ENCODE measurements at regions not wholly inside any gene's neighbourhood (a gene's known extent, or its start where the extent isn't known, plus 50 kb on each side); places are given as distances from the start of the nearest gene placed in this dataset.

DNA sequence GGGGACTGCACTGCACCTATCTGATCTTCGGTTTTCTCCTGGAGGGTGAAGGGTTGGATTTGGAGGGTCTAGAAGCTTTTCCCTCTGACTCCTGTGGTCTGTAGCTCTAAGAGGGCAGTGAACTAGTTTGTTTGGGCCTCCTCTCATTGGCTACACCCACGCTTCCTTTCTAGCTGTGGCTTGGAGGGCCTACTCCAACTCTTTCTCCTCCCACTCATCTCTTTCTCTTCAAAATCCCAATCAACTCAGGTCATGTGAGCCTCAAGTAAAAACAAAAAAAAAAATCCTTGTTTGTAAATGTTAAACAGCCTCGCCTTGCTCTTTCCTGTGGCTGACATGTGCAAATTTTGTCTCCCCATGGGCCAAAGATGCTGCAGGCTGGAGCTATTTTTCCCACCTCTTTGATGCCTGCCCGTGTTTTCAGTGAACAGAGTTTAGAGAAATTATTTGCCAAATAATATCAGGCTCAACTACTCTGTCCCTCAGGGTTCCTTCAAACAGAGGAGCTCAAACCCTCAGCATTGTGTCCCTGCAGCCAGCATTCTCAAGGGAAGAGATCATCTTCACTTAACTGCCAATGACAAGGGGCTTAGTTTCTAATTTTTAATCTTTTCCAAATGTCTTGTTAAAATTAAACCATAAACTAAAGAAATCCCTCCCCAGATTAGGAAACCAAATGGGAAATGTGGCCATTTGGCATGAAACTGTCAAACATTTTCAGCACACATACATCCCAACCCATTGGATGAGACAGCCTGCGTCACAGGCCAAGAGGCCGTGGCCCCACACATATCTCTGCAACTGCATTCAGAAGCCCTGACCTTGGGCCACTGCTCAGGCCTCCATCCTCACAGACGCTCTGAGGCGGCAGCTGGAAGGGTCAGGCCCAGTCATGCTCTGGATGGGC is 114.8 kb upstream of the THBS1 start:
- intact Hi-C loops (cut with DNase I), result no loop called here
- peaks cover 3% of the 10 kb centered on the region for H3K4me1 ChIP-seq (ENCODE audit: control insufficient read depth, insufficient read depth, low read length)
- H3K27me3 ChIP-seq (ENCODE audit: control insufficient read depth, insufficient read depth), result no peaks in the 10 kb centered on the region
- H3K27ac ChIP-seq (ENCODE audit: low read length), result peak overlapping the region; percentile 42
- DNase-seq (peak; percentile 81 to 91 (median 88)), ATAC-seq (peak; percentile 87 to 92)
- WGBS, result 73% methylated on average over 8 of the region's 8 CpGs
- no peaks in the 10 kb centered on the region for H3K9me3 ChIP-seq (ENCODE audit: control insufficient read depth, low read length)
- no peak overlapping the region for H3K4me3 ChIP-seq (ENCODE audit: low read length)

DNA sequence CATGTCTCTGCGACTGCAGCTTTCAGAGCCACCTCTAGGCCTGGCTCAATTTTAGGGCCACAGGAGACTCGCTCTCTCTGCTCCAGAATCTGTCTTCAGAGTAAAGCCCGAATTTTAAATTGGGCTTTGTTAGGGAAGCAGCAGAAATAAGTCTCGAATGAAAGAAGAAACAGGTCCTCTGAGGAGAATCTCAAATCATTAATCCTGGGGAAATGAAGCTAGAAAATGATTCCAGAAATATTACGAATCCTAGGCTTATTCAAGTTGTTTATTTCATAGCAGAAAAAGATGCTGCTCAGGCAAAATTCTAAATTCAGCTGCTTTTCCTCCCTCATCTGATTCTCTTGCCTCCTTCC is 114.2 kb upstream of the THBS1 start:
- intact Hi-C loops (cut with DNase I), result no loop called here
- Histone ChIP-seq H3K27ac (ENCODE audit: low read length) (no peak overlapping the region), H3K9me3 (ENCODE audit: control insufficient read depth, low read length) (no peaks in the 10 kb centered on the region), H3K4me1 (ENCODE audit: control insufficient read depth, insufficient read depth, low read length) (peaks cover 3% of the 10 kb centered on the region), H3K4me3 (ENCODE audit: low read length) (no peak overlapping the region), H3K27me3 (ENCODE audit: control insufficient read depth, insufficient read depth) (no peaks in the 10 kb centered on the region)
- ATAC-seq (no peak), DNase-seq (no peak)
- 62% methylated on average over 5 of the region's 5 CpGs for WGBS

DNA sequence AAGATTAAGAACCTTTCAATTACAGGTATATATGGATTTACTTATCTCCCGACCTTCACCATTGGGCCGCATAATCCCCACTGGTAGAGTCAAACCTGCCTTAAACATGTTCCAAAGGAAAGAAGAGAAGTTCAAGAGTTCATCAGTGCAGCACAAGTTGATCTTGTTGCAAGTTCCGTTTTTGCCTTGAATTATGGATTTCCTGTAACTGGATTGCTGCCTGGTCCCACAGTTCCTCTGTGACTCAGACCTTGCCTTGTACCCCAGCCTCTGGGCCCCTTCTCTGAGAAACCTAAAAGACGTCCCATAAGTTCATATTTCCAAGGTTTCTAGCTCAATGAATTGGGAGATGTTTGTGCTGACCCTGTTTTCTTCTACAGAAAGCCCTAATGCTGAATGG is 112.5 kb upstream of the THBS1 start:
- no peaks in the 10 kb centered on the region for H3K27me3 ChIP-seq (ENCODE audit: control insufficient read depth, insufficient read depth)
- H3K4me1 ChIP-seq (ENCODE audit: control insufficient read depth, insufficient read depth, low read length), result no peaks in the 10 kb centered on the region
- ATAC-seq (no peak), DNase-seq (no peak)
- intact Hi-C loops (cut with DNase I), result no loop called here
- no peak overlapping the region for H3K4me3 ChIP-seq (ENCODE audit: low read length)
- WGBS, result 68% methylated on average over 4 of the region's 4 CpGs
- H3K9me3 ChIP-seq (ENCODE audit: control insufficient read depth, low read length), result no peaks in the 10 kb centered on the region
- no peak overlapping the region for H3K27ac ChIP-seq (ENCODE audit: low read length)

DNA sequence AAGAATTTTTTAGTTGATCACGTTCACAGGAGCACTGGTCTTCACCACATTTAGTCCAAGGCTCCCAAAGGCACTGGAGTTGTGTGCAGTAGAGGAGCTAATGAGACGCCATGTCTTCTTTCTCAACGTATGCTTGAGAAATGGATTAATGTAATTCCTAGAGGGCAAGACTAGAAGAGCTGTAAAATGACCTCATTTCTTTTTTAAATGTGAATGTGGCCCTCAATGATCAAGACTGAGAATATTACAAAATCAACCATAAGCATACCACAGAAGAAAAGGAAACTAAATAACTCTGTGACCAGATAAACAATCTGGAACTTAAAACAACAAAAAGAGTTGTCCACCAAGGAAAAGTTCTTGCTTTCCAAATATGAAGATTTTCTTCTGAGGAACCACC is 112.1 kb upstream of the THBS1 start:
- ATAC-seq, result no peak
- Histone ChIP-seq H3K4me3 (ENCODE audit: low read length) (no peak overlapping the region), H3K4me1 (ENCODE audit: control insufficient read depth, insufficient read depth, low read length) (no peaks in the 10 kb centered on the region), H3K27me3 (ENCODE audit: control insufficient read depth, insufficient read depth) (no peaks in the 10 kb centered on the region), H3K27ac (ENCODE audit: low read length) (no peak overlapping the region), H3K9me3 (ENCODE audit: control insufficient read depth, low read length) (no peaks in the 10 kb centered on the region)
- 89% methylated on average over 3 of the region's 3 CpGs for WGBS
- intact Hi-C loops (cut with DNase I), result no loop called here
- no peak for DNase-seq

DNA sequence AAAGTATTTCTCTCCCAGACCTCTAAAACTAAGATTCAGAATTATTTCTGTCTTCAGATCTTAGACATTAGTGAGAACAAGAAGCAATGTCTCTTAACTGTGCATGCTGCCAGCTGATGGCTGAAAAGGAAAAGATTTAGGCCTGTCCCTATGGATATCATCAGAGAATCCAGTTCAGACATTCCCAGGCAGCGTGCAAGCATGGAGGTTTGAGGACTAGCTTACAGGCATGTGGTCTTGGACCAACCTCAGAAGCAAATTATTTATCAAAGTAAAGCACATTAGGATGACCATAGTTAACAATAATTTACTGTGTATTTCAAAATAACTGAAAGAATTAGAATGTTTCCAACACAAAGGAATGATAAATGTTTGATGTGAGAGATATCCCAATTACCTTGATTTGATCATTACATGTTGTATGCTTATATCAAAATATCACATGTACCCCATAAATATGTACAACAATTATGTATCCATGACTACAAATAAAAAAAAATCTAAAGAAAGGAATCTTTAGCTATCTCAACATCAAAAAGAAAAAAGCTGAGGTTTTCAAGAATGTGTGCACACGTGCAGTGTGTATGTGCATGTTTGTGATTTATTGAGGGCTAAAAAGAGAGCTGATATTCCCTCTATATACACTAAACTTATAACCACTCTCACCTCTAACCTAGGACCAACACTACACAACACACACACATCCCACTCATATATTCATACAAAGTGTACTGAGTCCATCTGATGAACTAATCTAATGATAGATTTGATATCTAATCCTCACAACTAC is 108.9 kb upstream of the THBS1 start:
- ATAC-seq, result no peak
- no peak for DNase-seq
- 89% methylated on average over 2 of the region's 2 CpGs for WGBS
- H3K27ac ChIP-seq (ENCODE audit: low read length), result no peak overlapping the region
- intact Hi-C loops (cut with DNase I), result loop anchor here in 1 of 4 donors (10.0 kb wide), 1 partner anchor 103 kb away; no protein-coding TSS in a partner anchor
- no peaks in the 10 kb centered on the region for H3K27me3 ChIP-seq (ENCODE audit: control insufficient read depth, insufficient read depth)
- no peaks in the 10 kb centered on the region for H3K9me3 ChIP-seq (ENCODE audit: control insufficient read depth, low read length)
- no peaks in the 10 kb centered on the region for H3K4me1 ChIP-seq (ENCODE audit: control insufficient read depth, insufficient read depth, low read length)
- no peak overlapping the region for H3K4me3 ChIP-seq (ENCODE audit: low read length)

DNA sequence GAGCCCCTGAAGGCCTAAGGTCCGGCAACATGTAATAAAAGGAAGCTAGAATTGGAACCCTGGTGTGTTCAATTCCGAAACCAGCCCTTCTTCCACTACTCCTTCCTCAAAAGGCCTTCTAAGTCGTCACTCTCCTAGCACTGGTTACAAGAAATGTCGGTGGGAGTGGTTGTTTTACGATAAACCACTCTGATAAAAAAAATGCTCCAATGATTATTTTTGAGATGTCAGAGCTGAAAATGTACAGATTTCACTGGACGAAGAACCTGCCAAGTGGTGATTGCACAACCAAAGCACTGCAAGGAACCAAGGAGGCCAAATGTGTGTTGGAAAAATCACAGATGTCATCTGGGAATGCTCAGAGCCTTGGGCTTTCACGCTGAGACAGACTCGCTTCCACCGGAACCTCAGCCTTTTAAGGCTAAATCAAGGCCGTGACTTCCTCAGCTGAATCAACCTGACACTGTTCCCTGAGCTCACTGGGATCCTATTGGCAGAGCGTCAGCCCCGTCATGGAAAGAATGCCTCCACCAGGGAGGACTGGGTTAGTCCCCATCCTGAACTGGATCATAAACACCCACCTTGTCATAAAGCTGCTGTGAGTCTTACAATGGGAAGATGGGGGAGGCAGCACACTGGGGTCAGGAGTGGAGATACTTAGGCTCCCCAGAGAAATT is 108.1 kb upstream of the THBS1 start:
- peak overlapping the region; percentile 84 for H3K27ac ChIP-seq (ENCODE audit: low read length)
- WGBS, result 49% methylated on average over 12 of the region's 12 CpGs
- DNase-seq (peak; percentile 89 to 90 (median 90)), ATAC-seq (peak; percentile 96)
- H3K4me1 ChIP-seq (ENCODE audit: control insufficient read depth, insufficient read depth, low read length), result no peaks in the 10 kb centered on the region
- no peaks in the 10 kb centered on the region for H3K27me3 ChIP-seq (ENCODE audit: control insufficient read depth, insufficient read depth)
- intact Hi-C loops (cut with DNase I), result loop anchor here in 1 of 4 donors (10.0 kb wide), 1 partner anchor 102 kb away; no protein-coding TSS in a partner anchor
- H3K4me3 ChIP-seq (ENCODE audit: low read length), result no peak overlapping the region
- no peaks in the 10 kb centered on the region for H3K9me3 ChIP-seq (ENCODE audit: control insufficient read depth, low read length)

DNA sequence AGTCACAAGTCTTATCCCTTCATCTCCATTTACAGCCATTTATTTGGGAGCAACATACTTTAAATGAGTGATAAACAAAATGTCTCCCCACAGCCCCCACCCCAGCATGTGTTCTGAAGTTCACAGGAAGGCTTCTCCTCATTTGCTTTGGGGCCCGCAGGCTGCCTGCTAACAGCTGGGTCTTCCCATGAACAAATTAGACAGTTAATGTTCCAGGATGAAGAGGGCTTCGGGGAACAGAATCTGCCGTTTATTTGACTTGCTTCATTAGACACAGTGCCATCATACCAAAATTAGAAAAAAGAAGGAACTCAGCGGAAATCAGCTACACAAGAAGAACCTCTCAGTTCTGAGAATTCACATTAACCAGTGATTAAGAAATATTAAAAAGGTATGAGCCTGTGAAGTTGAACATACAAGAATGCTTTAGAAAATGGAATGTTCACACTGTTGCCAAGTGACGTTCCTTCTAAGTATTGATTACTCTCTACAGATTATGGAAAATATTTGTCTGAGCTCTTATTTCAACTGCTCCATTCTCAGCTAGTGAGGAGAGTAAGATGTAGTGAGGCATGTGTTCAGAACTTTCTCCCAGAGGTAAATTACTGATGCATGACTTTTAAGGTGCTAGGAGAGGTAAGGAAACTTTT is 107.5 kb upstream of the THBS1 start:
- WGBS, result 57% methylated on average over 5 of the region's 5 CpGs

DNA sequence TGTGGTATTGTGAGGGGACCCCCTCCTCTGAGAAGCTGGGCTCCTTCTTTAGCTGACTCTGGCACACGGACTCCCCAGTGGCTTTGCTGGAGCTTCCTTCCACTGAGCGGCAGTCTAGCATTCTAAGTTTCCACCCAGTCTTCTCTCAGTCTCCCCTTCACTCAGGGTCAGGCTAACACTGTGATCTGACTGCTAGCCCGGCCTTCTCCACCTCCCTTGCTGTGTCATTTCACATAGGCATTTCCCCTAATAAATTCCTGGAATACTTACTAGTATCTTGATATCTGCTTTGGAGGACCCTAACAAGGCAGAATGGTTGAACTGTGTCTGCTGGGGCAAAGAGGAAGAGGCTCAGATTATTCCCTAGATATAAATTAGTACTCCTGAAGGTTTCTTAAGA is 106.2 kb upstream of the THBS1 start:
- intact Hi-C loops (cut with DNase I), result loop anchor here in 1 of 4 donors (10.0 kb wide), 1 partner anchor 100 kb away; no protein-coding TSS in a partner anchor
- Histone ChIP-seq H3K4me1 (ENCODE audit: control insufficient read depth, insufficient read depth, low read length) (no peaks in the 10 kb centered on the region), H3K9me3 (ENCODE audit: control insufficient read depth, low read length) (no peaks in the 10 kb centered on the region), H3K27me3 (ENCODE audit: control insufficient read depth, insufficient read depth) (no peaks in the 10 kb centered on the region), H3K27ac (ENCODE audit: low read length) (peak overlapping the region; percentile 37), H3K4me3 (ENCODE audit: low read length) (no peak overlapping the region)
- WGBS, result 83% methylated on average over 3 of the region's 3 CpGs
- DNase-seq (no peak), ATAC-seq (no peak)

More for the DNA sequence above, 107.5 kb upstream of the THBS1 start:
- Histone ChIP-seq H3K27me3 (ENCODE audit: control insufficient read depth, insufficient read depth) (no peaks in the 10 kb centered on the region), H3K27ac (ENCODE audit: low read length) (peak overlapping the region; percentile 84), H3K4me3 (ENCODE audit: low read length) (no peak overlapping the region), H3K9me3 (ENCODE audit: control insufficient read depth, low read length) (no peaks in the 10 kb centered on the region), H3K4me1 (ENCODE audit: control insufficient read depth, insufficient read depth, low read length) (no peaks in the 10 kb centered on the region)
- intact Hi-C loops (cut with DNase I), result loop anchor here in 1 of 4 donors (10.0 kb wide), 1 partner anchor 101 kb away; no protein-coding TSS in a partner anchor
- DNase-seq, result peak in 2 of 3 donors; percentile 24 to 44
- peak in 1 of 2 donors; percentile 6 for ATAC-seq

DNA sequence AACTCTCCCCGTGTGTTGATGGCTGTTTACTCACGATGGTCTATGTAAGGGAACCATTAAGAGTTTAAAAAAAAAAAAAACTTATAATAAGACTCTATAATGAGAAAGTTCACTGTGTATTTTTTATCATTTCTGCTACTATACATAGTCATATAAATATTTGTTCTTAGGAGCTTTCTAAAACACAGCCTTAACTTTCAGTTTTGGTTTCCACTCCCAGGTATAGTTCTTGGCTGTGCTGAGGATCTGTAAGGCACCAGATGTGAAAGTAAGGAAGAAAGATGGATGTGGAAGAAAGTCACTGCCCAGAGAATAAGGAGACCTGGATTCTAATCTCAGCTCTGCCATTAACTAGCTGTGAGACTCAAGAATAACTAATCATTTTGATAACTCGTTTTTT is 101.9 kb upstream of the THBS1 start:
- ATAC-seq (no peak), DNase-seq (no peak)
- intact Hi-C loops (cut with DNase I), result loop anchor here in 1 of 4 donors (10.0 kb wide), 1 partner anchor 96 kb away; no protein-coding TSS in a partner anchor
- Histone ChIP-seq H3K4me3 (ENCODE audit: low read length) (no peak overlapping the region), H3K27ac (ENCODE audit: low read length) (no peak overlapping the region), H3K27me3 (ENCODE audit: control insufficient read depth, insufficient read depth) (no peaks in the 10 kb centered on the region), H3K9me3 (ENCODE audit: control insufficient read depth, low read length) (no peaks in the 10 kb centered on the region), H3K4me1 (ENCODE audit: control insufficient read depth, insufficient read depth, low read length) (no peaks in the 10 kb centered on the region)
- 62% methylated on average over 3 of the region's 3 CpGs for WGBS

DNA sequence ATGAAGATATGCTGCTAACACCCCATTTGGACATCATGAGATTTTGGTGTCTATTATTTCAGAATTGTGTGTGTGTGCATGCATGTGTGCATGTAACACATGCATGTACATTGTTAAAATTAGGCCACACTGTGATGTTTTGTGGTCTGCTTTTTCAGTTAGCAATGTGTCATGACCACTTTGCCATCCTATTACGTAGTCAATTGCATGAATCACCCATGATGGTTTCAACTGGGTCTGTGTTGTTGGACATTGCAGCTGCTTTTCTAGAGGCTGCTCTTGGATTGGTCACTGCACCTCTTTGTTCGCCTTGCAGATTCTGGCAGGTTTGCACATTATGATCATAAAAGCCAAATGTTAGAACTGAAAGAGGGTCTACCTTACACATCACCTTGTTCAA is 101.0 kb upstream of the THBS1 start:
- Histone ChIP-seq H3K27ac (ENCODE audit: low read length) (no peak overlapping the region), H3K4me3 (ENCODE audit: low read length) (no peak overlapping the region), H3K27me3 (ENCODE audit: control insufficient read depth, insufficient read depth) (no peaks in the 10 kb centered on the region), H3K9me3 (ENCODE audit: control insufficient read depth, low read length) (no peaks in the 10 kb centered on the region), H3K4me1 (ENCODE audit: control insufficient read depth, insufficient read depth, low read length) (no peaks in the 10 kb centered on the region)
- DNase-seq (no peak), ATAC-seq (no peak)
- WGBS, result 96% methylated on average over 2 of the region's 2 CpGs
- intact Hi-C loops (cut with DNase I), result loop anchor here in 1 of 4 donors (10.0 kb wide), 1 partner anchor 95 kb away; no protein-coding TSS in a partner anchor
